Neural cell (in vitro differentiated cells): ENCODE measurements at regions not wholly inside any gene's neighbourhood (a gene's known extent, or its start where the extent isn't known, plus 50 kb on each side); places are given as distances from the start of the nearest gene placed in this dataset.

ENCODE experiments used
- EP300 ChIP-seq: fragments of 450-650 bp; conservative IDR thresholded peaks from 2 replicates; pipeline ENCODE4 v1.6.1; 2014; ENCODE audit warnings: antibody characterized with exemption, mild to moderate bottlenecking, moderate library complexity; ENCODE audit not compliant: poor library complexity, severe bottlenecking
- EZH2 ChIP-seq: fragments of 200-600, 300-800 bp; shearing (Covaris generic), sonication (generic); IDR thresholded peaks from 2 replicates; pipeline ENCODE4 v1.6.1; 2014; ENCODE audit warnings: antibody characterized with exemption, low read length, borderline replicate concordance, mild to moderate bottlenecking; ENCODE audit not compliant: insufficient read depth, poor library complexity, severe bottlenecking
- MXI1 ChIP-seq: fragments of 450-650 bp; conservative IDR thresholded peaks from 2 replicates; pipeline ENCODE4 v1.6.1; 2014; ENCODE audit warnings: antibody characterized with exemption, mild to moderate bottlenecking; ENCODE audit not compliant: poor library complexity, severe bottlenecking
- POLR2AphosphoS5 ChIP-seq: IDR thresholded peaks from 2 replicates; pipeline ENCODE4 v1.6.1; 2012
- RAD21 ChIP-seq: fragments of 450-650 bp; conservative IDR thresholded peaks from 2 replicates; pipeline ENCODE4 v1.6.1; 2014; ENCODE audit warnings: antibody characterized with exemption, mild to moderate bottlenecking, moderate library complexity
- SMC3 ChIP-seq: fragments of 450-650 bp; conservative IDR thresholded peaks from 2 replicates; pipeline ENCODE4 v1.6.1; 2014; ENCODE audit warnings: antibody characterized with exemption, mild to moderate bottlenecking, moderate library complexity; ENCODE audit not compliant: poor library complexity
- TAF1 ChIP-seq: IDR thresholded peaks from 2 replicates; pipeline ENCODE4 v1.6.1; 2012; ENCODE audit warnings: low read depth
- TF ChIP-seq, protein P1 (sequence below): fragments of 450-650 bp; IDR thresholded peaks from 2 replicates; pipeline ENCODE4 v1.5.1; 2014; ENCODE audit warnings: antibody characterized with exemption, mild to moderate bottlenecking, moderate library complexity; ENCODE audit not compliant: poor library complexity, severe bottlenecking
- TF ChIP-seq, protein P2 (sequence below): IDR thresholded peaks from 2 replicates; pipeline ENCODE4 v1.6.1; 2012; ENCODE audit warnings: borderline replicate concordance

DNA sequence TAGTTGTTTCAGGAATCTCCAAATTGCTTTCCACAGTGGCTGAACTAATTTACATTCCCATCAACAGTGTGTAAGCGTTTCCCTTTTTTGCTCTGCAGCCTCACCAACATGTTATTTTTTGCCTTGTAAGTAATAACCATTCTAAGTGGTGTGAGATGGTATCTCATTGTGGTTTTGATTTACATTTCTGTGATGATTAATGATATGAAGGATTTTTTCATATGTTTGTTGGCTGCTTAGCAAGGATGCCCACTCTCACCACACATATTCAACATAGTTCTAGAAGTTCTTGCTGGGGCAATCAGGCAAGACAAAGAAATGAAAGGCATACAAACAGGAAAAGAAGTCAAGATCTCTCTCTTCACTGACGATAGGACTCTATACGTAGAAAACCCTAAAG is 472.4 kb downstream of the ZNF674 start:
- TF ChIP-seq, protein P1, sequence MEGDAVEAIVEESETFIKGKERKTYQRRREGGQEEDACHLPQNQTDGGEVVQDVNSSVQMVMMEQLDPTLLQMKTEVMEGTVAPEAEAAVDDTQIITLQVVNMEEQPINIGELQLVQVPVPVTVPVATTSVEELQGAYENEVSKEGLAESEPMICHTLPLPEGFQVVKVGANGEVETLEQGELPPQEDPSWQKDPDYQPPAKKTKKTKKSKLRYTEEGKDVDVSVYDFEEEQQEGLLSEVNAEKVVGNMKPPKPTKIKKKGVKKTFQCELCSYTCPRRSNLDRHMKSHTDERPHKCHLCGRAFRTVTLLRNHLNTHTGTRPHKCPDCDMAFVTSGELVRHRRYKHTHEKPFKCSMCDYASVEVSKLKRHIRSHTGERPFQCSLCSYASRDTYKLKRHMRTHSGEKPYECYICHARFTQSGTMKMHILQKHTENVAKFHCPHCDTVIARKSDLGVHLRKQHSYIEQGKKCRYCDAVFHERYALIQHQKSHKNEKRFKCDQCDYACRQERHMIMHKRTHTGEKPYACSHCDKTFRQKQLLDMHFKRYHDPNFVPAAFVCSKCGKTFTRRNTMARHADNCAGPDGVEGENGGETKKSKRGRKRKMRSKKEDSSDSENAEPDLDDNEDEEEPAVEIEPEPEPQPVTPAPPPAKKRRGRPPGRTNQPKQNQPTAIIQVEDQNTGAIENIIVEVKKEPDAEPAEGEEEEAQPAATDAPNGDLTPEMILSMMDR: no peak
- TF ChIP-seq EZH2 (no peak), SMC3 (no peak), TAF1 (no peak), POLR2AphosphoS5 (no peak), RAD21 (no peak), EP300 (no peak), MXI1 (no peak)
- TF ChIP-seq, protein P2, sequence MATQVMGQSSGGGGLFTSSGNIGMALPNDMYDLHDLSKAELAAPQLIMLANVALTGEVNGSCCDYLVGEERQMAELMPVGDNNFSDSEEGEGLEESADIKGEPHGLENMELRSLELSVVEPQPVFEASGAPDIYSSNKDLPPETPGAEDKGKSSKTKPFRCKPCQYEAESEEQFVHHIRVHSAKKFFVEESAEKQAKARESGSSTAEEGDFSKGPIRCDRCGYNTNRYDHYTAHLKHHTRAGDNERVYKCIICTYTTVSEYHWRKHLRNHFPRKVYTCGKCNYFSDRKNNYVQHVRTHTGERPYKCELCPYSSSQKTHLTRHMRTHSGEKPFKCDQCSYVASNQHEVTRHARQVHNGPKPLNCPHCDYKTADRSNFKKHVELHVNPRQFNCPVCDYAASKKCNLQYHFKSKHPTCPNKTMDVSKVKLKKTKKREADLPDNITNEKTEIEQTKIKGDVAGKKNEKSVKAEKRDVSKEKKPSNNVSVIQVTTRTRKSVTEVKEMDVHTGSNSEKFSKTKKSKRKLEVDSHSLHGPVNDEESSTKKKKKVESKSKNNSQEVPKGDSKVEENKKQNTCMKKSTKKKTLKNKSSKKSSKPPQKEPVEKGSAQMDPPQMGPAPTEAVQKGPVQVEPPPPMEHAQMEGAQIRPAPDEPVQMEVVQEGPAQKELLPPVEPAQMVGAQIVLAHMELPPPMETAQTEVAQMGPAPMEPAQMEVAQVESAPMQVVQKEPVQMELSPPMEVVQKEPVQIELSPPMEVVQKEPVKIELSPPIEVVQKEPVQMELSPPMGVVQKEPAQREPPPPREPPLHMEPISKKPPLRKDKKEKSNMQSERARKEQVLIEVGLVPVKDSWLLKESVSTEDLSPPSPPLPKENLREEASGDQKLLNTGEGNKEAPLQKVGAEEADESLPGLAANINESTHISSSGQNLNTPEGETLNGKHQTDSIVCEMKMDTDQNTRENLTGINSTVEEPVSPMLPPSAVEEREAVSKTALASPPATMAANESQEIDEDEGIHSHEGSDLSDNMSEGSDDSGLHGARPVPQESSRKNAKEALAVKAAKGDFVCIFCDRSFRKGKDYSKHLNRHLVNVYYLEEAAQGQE: no peak
